H9 (cell line): ENCODE measurements at regions not wholly inside any gene's neighbourhood (a gene's known extent, or its start where the extent isn't known, plus 50 kb on each side); places are given as distances from the start of the nearest gene placed in this dataset.

Experiments
- DNase-seq: peaks from one replicate; pipeline ENCODE4 v3.0.0-alpha.2; 2017
- H2AFZ ChIP-seq: one replicate; pipeline ENCODE4 v1.6.1; 2013; ENCODE audit warnings: mild to moderate bottlenecking, low read length, control low read depth, moderate library complexity
- H2AK5ac ChIP-seq: 2 replicates; pipeline ENCODE4 v1.6.1; 2013; ENCODE audit warnings: low read length, control low read depth, mixed read lengths; ENCODE audit not compliant: insufficient read length
- H2BK120ac ChIP-seq: one replicate; pipeline ENCODE4 v1.6.1; 2013; ENCODE audit warnings: low read depth, mild to moderate bottlenecking, low read length, control low read depth, inconsistent platforms; ENCODE audit not compliant: poor library complexity, severe bottlenecking
- H2BK12ac ChIP-seq: 2 replicates; pipeline ENCODE4 v1.6.1; 2013; ENCODE audit warnings: low read length, control low read depth, mixed read lengths, low read depth; ENCODE audit not compliant: insufficient read length
- H2BK15ac ChIP-seq: 2 replicates; pipeline ENCODE4 v1.6.1; 2013; ENCODE audit warnings: low read depth, low read length, control low read depth
- H2BK20ac ChIP-seq: one replicate; pipeline ENCODE4 v1.6.1; 2013; ENCODE audit warnings: low read depth, mild to moderate bottlenecking, low read length, control low read depth, inconsistent platforms; ENCODE audit not compliant: poor library complexity, severe bottlenecking
- H2BK5ac ChIP-seq: 2 replicates; pipeline ENCODE4 v1.6.1; 2013; ENCODE audit warnings: low read length, control low read depth, mixed read lengths; ENCODE audit not compliant: insufficient read length
- H3K14ac ChIP-seq: 2 replicates; pipeline ENCODE4 v1.6.1; 2013; ENCODE audit warnings: low read length, control low read depth; ENCODE audit not compliant: insufficient read depth
- H3K18ac ChIP-seq: 2 replicates; pipeline ENCODE4 v1.6.1; 2013; ENCODE audit warnings: low read depth, mild to moderate bottlenecking, mixed read lengths, low read length, control low read depth; ENCODE audit not compliant: insufficient read length
- H3K23ac ChIP-seq: 2 replicates; pipeline ENCODE4 v1.6.1; 2013; ENCODE audit warnings: low read length, control low read depth, mixed read lengths, low read depth; ENCODE audit not compliant: insufficient read length
- H3K23me2 ChIP-seq: 2 replicates; pipeline ENCODE4 v1.6.1; 2013; ENCODE audit warnings: low read depth, mild to moderate bottlenecking, mixed read lengths, low read length, control low read depth; ENCODE audit not compliant: insufficient read length, poor library complexity, severe bottlenecking
- H3K27ac ChIP-seq: 2 replicates; pipeline ENCODE4 v1.5.1; 2013; ENCODE audit warnings: low read length, control low read depth, mixed read lengths, low read depth; ENCODE audit not compliant: insufficient read length
- H3K27me3 ChIP-seq: 2 replicates; pipeline ENCODE4 v1.6.1; 2013; ENCODE audit warnings: low read length, control low read depth, inconsistent platforms; ENCODE audit not compliant: insufficient read depth
- H3K4ac ChIP-seq: 2 replicates; pipeline ENCODE4 v1.6.1; 2013; ENCODE audit warnings: low read depth, mild to moderate bottlenecking, control low read depth, inconsistent platforms, low read length, moderate library complexity
- H3K4me1 ChIP-seq: 2 replicates; pipeline ENCODE4 v1.6.1; 2013; ENCODE audit warnings: low read length, control low read depth, inconsistent platforms; ENCODE audit not compliant: insufficient read depth
- H3K4me2 ChIP-seq: 2 replicates; pipeline ENCODE4 v1.6.1; 2013; ENCODE audit warnings: low read length, control low read depth, mixed read lengths; ENCODE audit not compliant: insufficient read length, insufficient read depth
- H3K56ac ChIP-seq: 2 replicates; pipeline ENCODE4 v1.6.1; 2013; ENCODE audit warnings: low read depth, mild to moderate bottlenecking, mixed read lengths, low read length, control low read depth; ENCODE audit not compliant: insufficient read length
- H3K79me1 ChIP-seq: 2 replicates; pipeline ENCODE4 v1.6.1; 2013; ENCODE audit warnings: low read depth, mild to moderate bottlenecking, moderate library complexity, low read length, control low read depth, inconsistent platforms; ENCODE audit not compliant: insufficient read depth, poor library complexity, severe bottlenecking
- H3K79me2 ChIP-seq: 2 replicates; pipeline ENCODE4 v1.6.1; 2013; ENCODE audit warnings: low read length, control low read depth, inconsistent platforms; ENCODE audit not compliant: insufficient read depth
- H3K9ac ChIP-seq: 2 replicates; pipeline ENCODE4 v1.6.1; 2013; ENCODE audit warnings: low read length, control low read depth, mixed read lengths; ENCODE audit not compliant: insufficient read length; ENCODE audit errors: extremely low read depth
- H3K9me3 ChIP-seq: one replicate; pipeline ENCODE4 v1.6.1; 2013; ENCODE audit warnings: low read depth, low read length, inconsistent platforms; ENCODE audit not compliant: control insufficient read depth
- H3T11ph ChIP-seq: one replicate; pipeline ENCODE4 v1.6.1; 2013; ENCODE audit warnings: mild to moderate bottlenecking, low read length, control low read depth, inconsistent platforms
- H4K20me1 ChIP-seq: one replicate; pipeline ENCODE4 v1.6.1; 2013; ENCODE audit not compliant: control insufficient read depth, insufficient read length, insufficient read depth
- H4K5ac ChIP-seq: 2 replicates; pipeline ENCODE4 v1.6.1; 2013; ENCODE audit warnings: low read depth, mild to moderate bottlenecking, mixed read lengths, low read length, control low read depth; ENCODE audit not compliant: insufficient read length
- H4K8ac ChIP-seq: replicated peaks from 2 replicates; pipeline ENCODE4 v1.6.1; 2013; ENCODE audit warnings: low read length, control low read depth, mixed read lengths, low read depth; ENCODE audit not compliant: insufficient read length
- H4K91ac ChIP-seq: 2 replicates; pipeline ENCODE4 v1.6.1; 2013; ENCODE audit warnings: low read depth, mild to moderate bottlenecking, moderate library complexity, mixed read lengths, low read length, control low read depth; ENCODE audit not compliant: insufficient read length
- H3K27ac Mint-ChIP-seq, 3 experiments: 2 replicates in 2 of 3; 3 replicates in 1 of 3; pipeline ENCODE4 v1.8.0; 2020 to 2021; ENCODE audit warnings: mixed read lengths in 3 of 3, mild to moderate bottlenecking in 1 of 3, moderate library complexity in 1 of 3
- H3K27me3 Mint-ChIP-seq: 2 replicates; pipeline ENCODE4 v1.8.0; 2021; ENCODE audit warnings: low read depth, mild to moderate bottlenecking, moderate library complexity, mixed read lengths
- H3K36me3 Mint-ChIP-seq, 3 experiments: 2 replicates in 2 of 3; 3 replicates in 1 of 3; pipeline ENCODE4 v1.8.0; 2020 to 2021; ENCODE audit warnings: low read depth in 3 of 3, mixed read lengths in 3 of 3; ENCODE audit not compliant: insufficient read depth in 1 of 3
- H3K4me1 Mint-ChIP-seq, 2 experiments: 2 replicates each; pipeline ENCODE4 v1.8.0; 2020; ENCODE audit warnings: mixed read lengths in 2 of 2
- H3K4me3 Mint-ChIP-seq, 2 experiments: 2 replicates in 1 of 2; 3 replicates in 1 of 2; pipeline ENCODE4 v1.8.0; 2020 to 2021; ENCODE audit warnings: mild to moderate bottlenecking in 2 of 2, mixed read lengths in 2 of 2, moderate library complexity in 1 of 2
- H3K9me3 Mint-ChIP-seq, 2 experiments: 2 replicates in 1 of 2; 3 replicates in 1 of 2; pipeline ENCODE4 v1.8.0; 2020; ENCODE audit warnings: mild to moderate bottlenecking in 2 of 2, mixed read lengths in 2 of 2, moderate library complexity in 1 of 2
- WGBS: extraction: QIAGEN DNeasy Blood & Tissue Kit; methylation state at CpG from one replicate; pipeline ENCODE4 v1.1.7; 2013; ENCODE audit warnings: missing lambda C conversion rate, low lambda C conversion rate, mixed read lengths; ENCODE audit not compliant: insufficient read length; ENCODE audit errors: extremely low coverage; 5-methylcytosine and 5-hydroxymethylcytosine counted together
- TF ChIP-seq, protein P1 (sequence below): fragments of 200-600 bp; sonication (generic); conservative IDR thresholded peaks from 3 replicates; pipeline ENCODE4 v1.8.0; 2021; ENCODE audit warnings: antibody characterized with exemption, mild to moderate bottlenecking

DNA sequence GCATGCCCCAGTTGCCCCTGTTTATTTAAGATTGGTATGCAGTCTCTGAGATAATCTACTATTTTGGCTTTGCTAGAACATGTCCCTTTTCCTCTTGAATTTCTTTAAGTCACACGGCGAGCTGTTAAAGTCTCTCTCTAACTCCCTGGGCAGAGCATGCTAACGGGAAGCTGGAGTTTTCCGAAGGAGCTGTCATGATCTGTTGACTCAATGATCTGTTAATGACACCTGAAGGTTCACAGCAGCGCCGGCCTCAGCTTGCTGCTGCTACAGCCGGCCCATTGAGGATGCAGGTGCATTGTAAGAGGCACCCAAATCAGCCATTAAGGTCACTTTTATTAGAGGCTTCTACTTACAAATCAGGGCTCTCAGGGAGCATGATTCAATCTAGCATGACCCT is 1203.4 kb downstream of the MAT2B start:
- H3K27me3 ChIP-seq: no peaks in the 10 kb centered on the region
- H3K14ac ChIP-seq: no peak overlapping the region
- H3K27me3 Mint-ChIP-seq: no peaks in the 10 kb centered on the region
- H2AFZ ChIP-seq: no peak overlapping the region
- no peak overlapping the region for H3K4me2 ChIP-seq
- TF ChIP-seq, protein P1, sequence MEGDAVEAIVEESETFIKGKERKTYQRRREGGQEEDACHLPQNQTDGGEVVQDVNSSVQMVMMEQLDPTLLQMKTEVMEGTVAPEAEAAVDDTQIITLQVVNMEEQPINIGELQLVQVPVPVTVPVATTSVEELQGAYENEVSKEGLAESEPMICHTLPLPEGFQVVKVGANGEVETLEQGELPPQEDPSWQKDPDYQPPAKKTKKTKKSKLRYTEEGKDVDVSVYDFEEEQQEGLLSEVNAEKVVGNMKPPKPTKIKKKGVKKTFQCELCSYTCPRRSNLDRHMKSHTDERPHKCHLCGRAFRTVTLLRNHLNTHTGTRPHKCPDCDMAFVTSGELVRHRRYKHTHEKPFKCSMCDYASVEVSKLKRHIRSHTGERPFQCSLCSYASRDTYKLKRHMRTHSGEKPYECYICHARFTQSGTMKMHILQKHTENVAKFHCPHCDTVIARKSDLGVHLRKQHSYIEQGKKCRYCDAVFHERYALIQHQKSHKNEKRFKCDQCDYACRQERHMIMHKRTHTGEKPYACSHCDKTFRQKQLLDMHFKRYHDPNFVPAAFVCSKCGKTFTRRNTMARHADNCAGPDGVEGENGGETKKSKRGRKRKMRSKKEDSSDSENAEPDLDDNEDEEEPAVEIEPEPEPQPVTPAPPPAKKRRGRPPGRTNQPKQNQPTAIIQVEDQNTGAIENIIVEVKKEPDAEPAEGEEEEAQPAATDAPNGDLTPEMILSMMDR: no peak
- H2AK5ac ChIP-seq: no peak overlapping the region
- no peak overlapping the region for H3K4me3 Mint-ChIP-seq
- H4K8ac ChIP-seq: no peak overlapping the region
- H2BK12ac ChIP-seq: no peak overlapping the region
- H3K9me3 ChIP-seq: no peaks in the 10 kb centered on the region
- H3T11ph ChIP-seq: no peak overlapping the region
- H3K27ac ChIP-seq: no peak overlapping the region
- no peaks in the 10 kb centered on the region for H3K23me2 ChIP-seq
- no peak overlapping the region for H3K23ac ChIP-seq
- peaks cover 7 to 9% of the 10 kb centered on the region in 2 experiments for H3K4me1 Mint-ChIP-seq
- no peaks in the 10 kb centered on the region for H4K20me1 ChIP-seq
- H3K9ac ChIP-seq: no peak overlapping the region
- no peak overlapping the region for H3K18ac ChIP-seq
- H3K4ac ChIP-seq: no peak overlapping the region
- H3K4me1 ChIP-seq: peaks cover 2% of the 10 kb centered on the region; the same call in 1 of the 2 replicates
- H3K79me2 ChIP-seq: no peaks in the 10 kb centered on the region
- no peak overlapping the region for H2BK5ac ChIP-seq
- no peak overlapping the region for H3K56ac ChIP-seq
- peak overlapping the region in 2 of 3 experiments; percentile 20 to 24; a peak in 1 of 7 replicates for H3K27ac Mint-ChIP-seq
- peak; percentile 47 for DNase-seq
- no peaks in the 10 kb centered on the region; a peak in 1 of 5 replicates for H3K9me3 Mint-ChIP-seq
- WGBS: no CpG with 5 or more reads among the region's 7 CpGs
- 0 out of 7 replicates have a peak, but pooled peaks cover 0 to 2% (median 0%) of the 10 kb centered on the region in 3 experiments for H3K36me3 Mint-ChIP-seq
- no peak overlapping the region for H4K91ac ChIP-seq
- H3K79me1 ChIP-seq: no peaks in the 10 kb centered on the region
- H4K5ac ChIP-seq: no peak overlapping the region
- H2BK120ac ChIP-seq: no peak overlapping the region
- no peak overlapping the region for H2BK15ac ChIP-seq
- no peak overlapping the region for H2BK20ac ChIP-seq
